GM11168 (cell line): ENCODE measurements at regions not wholly inside any gene's neighbourhood (a gene's known extent, or its start where the extent isn't known, plus 50 kb on each side); places are given as distances from the start of the nearest gene placed in this dataset.
"Not testable (repeated sequence)": the region's sequence is repeated elsewhere in the genome, so short reads cannot be mapped to it uniquely, and the experiment has no call there.

Source experiments
- in situ Hi-C: fragments of 300-500 bp; cut with MboI; formaldehyde crosslinking; loops from one replicate; pipeline ENCODE4 v1.12.0; 2022; ENCODE audit warnings: low sequenced_read_pairs; ENCODE audit not compliant: unreplicated experiment

GRCh38 chr3:150141790-150142326 is 171.2 kb upstream of the PFN2 start:
- in situ Hi-C loops, result no loop called here

GRCh38 chr3:150140614-150141321 is 170.1 kb upstream of the PFN2 start:
- in situ Hi-C loops, result no loop called here

GRCh38 chr3:150138824-150139223 is 168.1 kb upstream of the PFN2 start:
- in situ Hi-C loops, result no loop called here

- in situ Hi-C loops, result no loop called here
Measured at GRCh38 chr3:150136242-150136641, 165.5 kb upstream of the PFN2 start.

GRCh38 chr3:150135287-150135721 is 164.6 kb upstream of the PFN2 start:
- in situ Hi-C loops, result no loop called here

GRCh38 chr3:150133293-150133692 is 162.6 kb upstream of the PFN2 start:
- in situ Hi-C loops, result no loop called here

GRCh38 chr3:150132101-150132749 is 161.5 kb upstream of the PFN2 start:
- in situ Hi-C loops, result no loop called here

- in situ Hi-C loops, result no loop called here
Measured at GRCh38 chr3:150131663-150132062, 161.0 kb upstream of the PFN2 start.

- in situ Hi-C loops, result no loop called here
Measured at GRCh38 chr3:150130404-150131100, 159.9 kb upstream of the PFN2 start.

- in situ Hi-C loops, result no loop called here
Measured at GRCh38 chr3:150129166-150129565, 158.5 kb upstream of the PFN2 start.

- in situ Hi-C loops, result no loop called here
Measured at GRCh38 chr3:150128126-150128525, 157.4 kb upstream of the PFN2 start.

- in situ Hi-C loops, result no loop called here
Measured at GRCh38 chr3:150127011-150127490, 156.4 kb upstream of the PFN2 start.

GRCh38 chr3:150124142-150124541 is 153.4 kb upstream of the PFN2 start:
- in situ Hi-C loops, result no loop called here

GRCh38 chr3:150123249-150123648 is 152.6 kb upstream of the PFN2 start:
- in situ Hi-C loops, result not testable (repeated sequence)

- in situ Hi-C loops, result no loop called here
Measured at GRCh38 chr3:150118219-150118618, 147.5 kb upstream of the PFN2 start.

GRCh38 chr3:150117076-150117475 is 146.4 kb upstream of the PFN2 start:
- in situ Hi-C loops, result no loop called here

GRCh38 chr3:150116196-150116595 is 145.5 kb upstream of the PFN2 start:
- in situ Hi-C loops, result no loop called here

- in situ Hi-C loops, result no loop called here
Measured at GRCh38 chr3:150114873-150115540, 144.3 kb upstream of the PFN2 start.

GRCh38 chr3:150114273-150114672 is 143.6 kb upstream of the PFN2 start:
- in situ Hi-C loops, result no loop called here

GRCh38 chr3:150110097-150110496 is 139.4 kb upstream of the PFN2 start:
- in situ Hi-C loops, result no loop called here
